Natural killer cell treated with Interleukin-12 subunit alpha and Interleukin-12 subunit beta and Interleukin-15 and Interleukin-18, amount 100 ng/mL, for 72 hours (primary cell): ENCODE measurements at regions not wholly inside any gene's neighbourhood (a gene's known extent, or its start where the extent isn't known, plus 50 kb on each side); places are given as distances from the start of the nearest gene placed in this dataset.
"Not testable (repeated sequence)": the region's sequence is repeated elsewhere in the genome, so short reads cannot be mapped to it uniquely, and the experiment has no call there.

Source experiments
- ATAC-seq, 2 donors: fragments of 150-1000 bp; cut with Tn5 transposase in 1 of 2; sonication (Bioruptor Pico), chemical (Tn5 transposase) in 1 of 2; 2 replicates each; pipeline ENCODE4 v1.10.0; 2021
- DNase-seq: peaks from one replicate; pipeline ENCODE4 v3.0.0; 2022; ENCODE audit warnings: low spot score
- H3K27ac Mint-ChIP-seq, 2 donors: 1 replicate in 1 of 2; 2 replicates in 1 of 2; pipeline ENCODE4 v1.8.0; 2022; ENCODE audit warnings: mixed read lengths in 2 of 2, mild to moderate bottlenecking in 1 of 2, moderate library complexity in 1 of 2
- H3K27me3 Mint-ChIP-seq, 2 donors: 1 replicate in 1 of 2; 2 replicates in 1 of 2; pipeline ENCODE4 v1.8.0; 2022; ENCODE audit warnings: mixed read lengths in 2 of 2
- H3K36me3 Mint-ChIP-seq: one replicate; pipeline ENCODE4 v1.8.0; 2022; ENCODE audit warnings: mixed read lengths
- H3K4me1 Mint-ChIP-seq, 2 donors: 1 replicate in 1 of 2; 2 replicates in 1 of 2; pipeline ENCODE4 v1.8.0; 2022; ENCODE audit warnings: low read depth in 2 of 2, mixed read lengths in 2 of 2, mild to moderate bottlenecking in 1 of 2
- H3K4me3 Mint-ChIP-seq: one replicate; pipeline ENCODE4 v1.8.0; 2022; ENCODE audit warnings: mixed read lengths
- H3K9me3 Mint-ChIP-seq: 2 replicates; pipeline ENCODE4 v1.8.0; 2022; ENCODE audit warnings: mixed read lengths

DNA sequence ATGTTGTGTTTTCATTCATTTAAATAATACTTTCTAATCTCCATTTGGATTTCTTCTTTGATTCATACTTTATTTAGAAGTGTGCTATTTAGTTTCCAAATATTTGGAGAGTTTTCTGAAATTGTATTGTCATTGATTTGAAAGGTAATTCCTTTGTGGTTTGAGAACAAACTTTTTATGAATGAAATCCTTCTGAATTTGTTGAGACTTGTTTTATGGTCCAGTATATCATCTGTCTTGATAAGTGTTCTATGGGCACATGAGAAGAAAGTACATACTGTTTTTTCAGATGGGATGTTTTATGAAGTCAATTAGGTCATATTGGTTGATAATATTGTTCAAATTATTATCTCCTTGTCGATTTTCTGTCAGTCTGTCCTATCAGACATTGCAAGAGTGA, 953.8 kb downstream of the NR2F1-AS1 start:
- DNase-seq (no peak), ATAC-seq (no peak)
- Mint-ChIP-seq H3K36me3 (peaks cover 7% of the 10 kb centered on the region), H3K27ac (no peak overlapping the region), H3K27me3 (no peaks in the 10 kb centered on the region), H3K4me3 (no peak overlapping the region), H3K4me1 (no peaks in the 10 kb centered on the region), H3K9me3 (peaks cover 16% of the 10 kb centered on the region)

DNA sequence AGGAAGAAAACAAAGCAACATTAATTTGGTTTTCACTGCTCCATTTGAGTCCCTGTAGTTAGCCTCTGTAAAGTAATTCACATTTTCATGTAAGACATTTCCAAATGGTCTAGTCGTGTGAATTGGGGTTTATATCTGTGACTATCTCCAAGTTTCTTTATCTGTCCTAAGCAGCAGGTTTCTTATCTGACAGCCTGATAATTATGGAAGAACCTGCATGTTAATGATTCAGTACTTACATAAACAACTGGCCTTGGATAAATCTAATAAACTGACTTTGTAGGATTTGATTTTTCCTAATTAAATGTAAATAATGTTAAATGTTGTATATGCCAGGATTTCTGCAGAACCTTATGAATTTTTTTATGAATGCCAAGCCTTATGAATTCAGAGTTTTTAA, 964.9 kb downstream of the NR2F1-AS1 start:
- no peak for ATAC-seq
- peaks cover 14% of the 10 kb centered on the region for H3K9me3 Mint-ChIP-seq
- peaks cover 4% of the 10 kb centered on the region for H3K36me3 Mint-ChIP-seq
- no peak overlapping the region for H3K27ac Mint-ChIP-seq
- no peaks in the 10 kb centered on the region for H3K4me1 Mint-ChIP-seq
- no peak for DNase-seq
- H3K27me3 Mint-ChIP-seq, result no peaks in the 10 kb centered on the region
- H3K4me3 Mint-ChIP-seq, result no peak overlapping the region

DNA sequence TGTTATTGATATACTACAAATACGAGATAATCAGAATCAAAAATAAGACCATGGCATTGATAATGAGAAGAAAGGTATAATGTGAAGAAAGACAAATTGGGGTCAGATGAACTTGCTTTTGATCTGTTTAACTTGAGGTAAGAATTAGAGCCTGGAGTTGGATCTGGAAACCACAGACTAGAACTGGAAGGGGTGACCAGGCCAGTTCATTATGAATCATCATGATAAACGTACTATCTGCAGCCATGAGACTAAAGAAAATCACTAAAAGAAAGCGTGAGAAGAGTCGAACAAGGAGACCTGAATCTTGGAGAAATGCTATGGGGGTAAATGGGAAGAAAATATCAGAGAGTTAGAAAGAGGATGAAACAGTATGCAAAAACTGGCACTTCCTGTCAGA, 967.5 kb downstream of the NR2F1-AS1 start:
- DNase-seq (no peak), ATAC-seq (no peak)
- no peaks in the 10 kb centered on the region for H3K27me3 Mint-ChIP-seq
- H3K9me3 Mint-ChIP-seq, result peaks cover 6% of the 10 kb centered on the region
- no peak overlapping the region for H3K4me3 Mint-ChIP-seq
- H3K27ac Mint-ChIP-seq, result no peak overlapping the region
- no peaks in the 10 kb centered on the region for H3K4me1 Mint-ChIP-seq
- no peaks in the 10 kb centered on the region for H3K36me3 Mint-ChIP-seq

DNA sequence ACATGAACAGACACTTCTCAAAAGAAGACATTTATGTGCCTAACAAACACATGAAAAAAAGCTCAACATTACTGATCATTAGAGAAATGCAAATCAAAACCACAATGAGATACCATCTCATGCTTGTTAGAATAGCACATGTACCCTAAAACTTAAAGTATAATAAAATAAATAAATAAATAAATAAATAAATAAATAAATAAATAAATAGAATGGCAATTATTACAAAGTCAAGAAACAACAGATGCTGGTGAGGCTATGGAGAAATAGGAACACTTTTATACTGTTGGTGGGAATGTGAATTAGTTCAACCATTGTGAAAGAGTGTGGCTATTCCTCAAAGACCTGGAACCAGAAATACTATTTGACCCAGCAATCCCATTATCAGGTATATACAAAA, 970.6 kb downstream of the NR2F1-AS1 start:
- not testable (repeated sequence) for H3K36me3 Mint-ChIP-seq, DNase-seq, H3K4me1 Mint-ChIP-seq, H3K9me3 Mint-ChIP-seq, H3K4me3 Mint-ChIP-seq, H3K27ac Mint-ChIP-seq, H3K27me3 Mint-ChIP-seq, ATAC-seq

DNA sequence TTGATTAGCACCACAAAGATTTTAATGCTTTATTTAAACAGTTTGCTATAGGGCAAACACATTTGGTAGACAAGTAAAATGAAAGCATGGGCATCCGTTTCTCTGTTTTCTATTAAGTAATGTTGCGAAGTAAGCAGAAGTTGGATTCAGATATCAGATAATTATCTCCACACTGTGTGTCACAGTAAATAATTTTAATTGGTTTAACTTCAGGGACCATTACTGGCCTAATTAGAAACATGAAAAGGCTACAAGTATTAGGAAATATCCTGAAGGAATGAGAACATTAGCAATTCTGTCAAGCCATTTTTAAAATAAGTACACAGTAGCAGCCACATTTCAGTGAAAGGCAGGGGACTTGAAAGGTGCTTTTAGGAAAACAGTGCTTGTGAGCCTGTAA, 975.4 kb downstream of the NR2F1-AS1 start:
- H3K27ac Mint-ChIP-seq, result no peak overlapping the region
- peaks cover 12% of the 10 kb centered on the region for H3K9me3 Mint-ChIP-seq
- ATAC-seq, result no peak
- no peaks in the 10 kb centered on the region for H3K36me3 Mint-ChIP-seq
- no peaks in the 10 kb centered on the region for H3K4me1 Mint-ChIP-seq
- H3K4me3 Mint-ChIP-seq, result no peak overlapping the region
- no peak for DNase-seq
- H3K27me3 Mint-ChIP-seq, result no peaks in the 10 kb centered on the region

DNA sequence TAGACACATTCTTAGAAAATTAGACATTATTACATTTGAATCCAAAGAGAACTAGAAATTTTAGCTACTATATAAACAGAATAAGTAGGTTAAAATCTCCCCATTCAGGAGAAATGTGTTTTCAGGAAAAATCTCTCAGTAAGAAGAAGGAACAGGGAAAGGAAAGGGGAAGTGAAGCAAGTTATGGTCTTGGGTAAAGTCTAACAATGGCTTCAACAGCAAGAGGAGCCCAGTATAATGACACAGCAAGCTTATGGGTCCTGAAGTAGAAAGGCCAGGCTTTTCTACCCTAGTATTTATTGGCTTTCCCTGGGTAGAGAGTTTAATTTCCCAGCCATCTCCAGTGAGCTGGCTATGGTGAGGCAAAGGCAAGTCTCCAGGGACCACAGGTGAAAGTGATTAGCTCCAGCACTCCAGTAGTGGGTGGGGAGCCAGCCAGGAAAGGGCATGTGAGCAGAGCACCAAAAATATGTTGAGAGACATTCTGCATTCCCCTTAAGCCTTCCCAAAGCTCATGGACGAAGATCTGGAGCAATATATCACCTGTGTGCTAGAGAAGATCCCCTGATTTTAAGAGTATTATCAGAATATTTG, 981.7 kb downstream of the NR2F1-AS1 start:
- no peaks in the 10 kb centered on the region for H3K36me3 Mint-ChIP-seq
- DNase-seq, result no peak
- H3K4me3 Mint-ChIP-seq, result no peak overlapping the region
- no peaks in the 10 kb centered on the region for H3K27me3 Mint-ChIP-seq
- no peak overlapping the region for H3K27ac Mint-ChIP-seq
- no peaks in the 10 kb centered on the region for H3K4me1 Mint-ChIP-seq
- peaks cover 15% of the 10 kb centered on the region for H3K9me3 Mint-ChIP-seq
- no peak for ATAC-seq

DNA sequence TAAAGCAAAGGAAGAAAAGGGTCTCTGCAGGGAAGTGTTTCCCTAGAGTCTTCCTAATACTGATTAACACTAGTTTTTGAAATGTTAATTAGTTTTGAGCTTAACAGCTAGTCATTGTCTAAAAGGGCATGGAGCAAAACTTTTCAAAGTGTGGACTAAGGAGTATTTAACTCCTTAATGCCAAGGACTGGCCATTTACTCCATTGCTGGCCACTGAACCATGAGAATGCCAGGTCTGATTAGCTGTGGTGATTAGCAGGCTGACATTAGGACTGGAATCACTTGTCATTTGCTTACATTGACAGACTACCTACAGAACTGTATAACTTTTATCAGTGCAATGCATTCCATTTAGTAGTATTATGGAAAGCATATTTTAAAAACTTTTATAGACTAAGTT, 987.0 kb downstream of the NR2F1-AS1 start:
- H3K4me1 Mint-ChIP-seq, result no peaks in the 10 kb centered on the region
- no peak overlapping the region for H3K4me3 Mint-ChIP-seq

DNA sequence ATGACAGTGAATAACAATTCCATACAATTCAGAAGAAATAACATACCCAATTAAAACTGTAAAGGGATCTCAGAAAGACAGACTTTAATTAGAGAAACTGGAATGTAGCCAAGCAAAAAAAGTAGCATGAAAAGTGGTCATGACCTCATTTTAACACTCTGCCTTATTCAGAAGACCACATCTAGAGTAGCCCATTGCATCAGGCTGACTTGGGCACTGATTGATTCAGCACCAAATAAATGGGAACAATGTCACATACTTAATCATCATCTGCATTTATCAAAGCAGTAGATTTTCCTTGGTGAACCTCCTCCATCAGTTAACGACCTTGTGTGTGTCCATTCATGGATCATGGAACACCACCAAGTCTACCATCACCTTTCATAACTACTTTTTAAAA, 992.1 kb downstream of the NR2F1-AS1 start:
- Mint-ChIP-seq H3K27me3 (no peaks in the 10 kb centered on the region), H3K9me3 (peaks cover 4% of the 10 kb centered on the region), H3K27ac (no peak overlapping the region)

More for the DNA sequence above, 987.0 kb downstream of the NR2F1-AS1 start:
- ATAC-seq (no peak), DNase-seq (no peak)
- Mint-ChIP-seq H3K9me3 (peaks cover 10% of the 10 kb centered on the region), H3K27me3 (no peaks in the 10 kb centered on the region), H3K36me3 (no peaks in the 10 kb centered on the region), H3K27ac (no peak overlapping the region)

DNA sequence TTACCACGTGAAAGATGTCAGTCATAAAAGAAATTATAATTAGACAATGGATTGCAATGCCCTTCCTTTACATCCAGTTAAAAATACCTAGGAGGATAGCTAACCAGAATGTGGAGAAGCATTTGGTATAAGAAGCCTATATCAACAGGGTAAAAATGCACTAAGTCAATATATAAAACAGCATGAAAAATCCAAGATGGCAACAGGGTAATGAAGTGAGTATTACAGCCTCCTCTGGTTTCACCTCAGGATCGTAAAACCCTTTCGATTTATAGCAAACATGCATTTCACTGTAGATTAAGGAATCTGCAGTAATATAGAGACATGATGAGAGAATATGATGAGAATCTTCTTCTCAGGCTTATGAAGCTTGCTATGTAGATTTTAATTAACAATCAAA, 999.3 kb downstream of the NR2F1-AS1 start:
- no peaks in the 10 kb centered on the region for H3K27me3 Mint-ChIP-seq
- ATAC-seq (no peak), DNase-seq (no peak)
- peaks cover 8% of the 10 kb centered on the region for H3K9me3 Mint-ChIP-seq
- H3K4me1 Mint-ChIP-seq, result no peaks in the 10 kb centered on the region
- no peaks in the 10 kb centered on the region for H3K36me3 Mint-ChIP-seq
- H3K27ac Mint-ChIP-seq, result no peak overlapping the region
- no peak overlapping the region for H3K4me3 Mint-ChIP-seq

More for the DNA sequence above, 992.1 kb downstream of the NR2F1-AS1 start:
- ATAC-seq, result no peak
- no peak for DNase-seq
- Mint-ChIP-seq H3K36me3 (no peaks in the 10 kb centered on the region), H3K4me1 (no peaks in the 10 kb centered on the region), H3K4me3 (no peak overlapping the region)

DNA sequence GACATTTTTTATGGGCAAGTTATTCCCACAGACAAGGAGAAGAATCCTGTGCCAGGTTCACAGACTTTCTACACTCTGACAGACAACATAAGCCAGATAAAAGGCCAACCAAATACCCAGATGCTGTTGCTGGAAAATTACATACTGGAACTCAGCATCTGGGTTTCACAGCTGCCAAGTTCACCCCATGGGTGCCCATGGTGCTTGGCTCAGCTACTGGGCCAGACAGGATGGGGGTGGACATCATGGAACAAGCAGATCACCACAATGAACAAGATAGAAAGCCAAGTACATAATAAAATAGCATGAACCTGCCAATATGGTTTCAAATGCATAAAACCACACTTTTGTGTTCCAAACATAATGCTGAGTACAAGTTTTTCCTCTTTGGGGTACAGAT, 999.8 kb downstream of the NR2F1-AS1 start:
- Mint-ChIP-seq H3K4me1 (no peaks in the 10 kb centered on the region), H3K9me3 (peaks cover 8% of the 10 kb centered on the region), H3K27me3 (no peaks in the 10 kb centered on the region), H3K4me3 (no peak overlapping the region), H3K27ac (no peak overlapping the region), H3K36me3 (no peaks in the 10 kb centered on the region)
- no peak for DNase-seq
- ATAC-seq, result no peak

DNA sequence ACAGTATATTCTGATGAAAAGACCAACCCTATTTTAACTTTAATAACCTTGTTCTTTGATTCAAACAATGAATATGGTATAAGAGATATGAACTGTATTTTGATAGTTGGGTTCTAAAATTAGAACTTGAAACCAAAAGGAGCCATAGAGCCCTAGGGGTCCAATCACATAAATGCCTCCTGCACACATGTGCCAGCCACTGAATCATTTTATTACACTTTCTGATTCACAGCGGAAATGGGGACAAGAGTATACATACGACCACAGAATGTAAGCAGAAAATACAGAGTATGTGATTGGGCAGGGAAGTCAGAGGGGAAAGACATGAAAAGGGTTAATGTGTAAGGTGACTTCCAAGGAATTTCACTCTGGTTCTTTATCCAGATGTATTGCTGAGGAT, 1000.2 kb downstream of the NR2F1-AS1 start:
- H3K4me3 Mint-ChIP-seq, result no peak overlapping the region

DNA sequence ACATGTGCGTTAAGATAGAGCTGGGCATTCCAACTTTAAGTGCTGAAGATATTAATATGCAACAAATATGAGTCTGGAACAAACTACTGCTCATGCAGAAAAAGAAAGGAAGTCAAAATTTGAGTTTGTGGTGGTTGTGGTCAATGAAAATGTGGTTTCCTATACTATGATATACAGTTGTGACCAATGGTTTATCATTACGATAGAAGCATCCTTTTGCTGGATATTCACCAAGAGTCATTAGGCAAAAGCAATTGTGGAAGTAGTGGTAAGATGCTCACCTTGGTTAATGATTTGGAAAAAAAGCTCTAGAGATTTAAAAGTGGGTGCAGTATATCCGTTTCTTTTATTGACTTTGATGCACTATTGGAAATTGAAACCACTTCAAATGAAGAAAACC, 1007.0 kb downstream of the NR2F1-AS1 start:
- Mint-ChIP-seq H3K4me1 (no peaks in the 10 kb centered on the region), H3K27ac (no peak overlapping the region), H3K36me3 (no peaks in the 10 kb centered on the region), H3K9me3 (peaks cover 5% of the 10 kb centered on the region), H3K4me3 (no peak overlapping the region), H3K27me3 (no peaks in the 10 kb centered on the region)
- DNase-seq, result no peak
- ATAC-seq, result no peak

More for the DNA sequence above, 1000.2 kb downstream of the NR2F1-AS1 start:
- no peaks in the 10 kb centered on the region for H3K36me3 Mint-ChIP-seq
- no peaks in the 10 kb centered on the region for H3K27me3 Mint-ChIP-seq
- H3K9me3 Mint-ChIP-seq, result peaks cover 8% of the 10 kb centered on the region
- no peaks in the 10 kb centered on the region for H3K4me1 Mint-ChIP-seq
- ATAC-seq (no peak), DNase-seq (no peak)
- no peak overlapping the region for H3K27ac Mint-ChIP-seq

DNA sequence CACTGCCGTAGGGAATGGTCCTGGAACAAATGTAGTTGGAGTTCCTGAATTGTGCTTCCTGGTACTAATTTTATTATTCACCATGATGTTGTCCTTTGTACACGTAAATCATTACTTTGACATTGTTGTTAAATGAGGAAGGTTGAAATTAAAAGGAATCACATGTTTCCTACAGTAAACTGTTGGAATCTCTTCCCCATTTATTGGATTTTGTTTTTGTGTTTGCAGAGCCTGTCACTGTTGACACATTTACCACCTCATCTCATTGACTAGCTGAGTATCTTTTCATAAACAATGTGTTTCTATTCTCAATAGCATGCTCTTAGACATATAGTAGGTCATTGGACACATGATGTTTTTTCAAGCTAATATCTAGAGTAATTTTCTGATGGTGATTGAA, 1012.5 kb downstream of the NR2F1-AS1 start:
- no peaks in the 10 kb centered on the region for H3K27me3 Mint-ChIP-seq
- H3K36me3 Mint-ChIP-seq, result no peaks in the 10 kb centered on the region

DNA sequence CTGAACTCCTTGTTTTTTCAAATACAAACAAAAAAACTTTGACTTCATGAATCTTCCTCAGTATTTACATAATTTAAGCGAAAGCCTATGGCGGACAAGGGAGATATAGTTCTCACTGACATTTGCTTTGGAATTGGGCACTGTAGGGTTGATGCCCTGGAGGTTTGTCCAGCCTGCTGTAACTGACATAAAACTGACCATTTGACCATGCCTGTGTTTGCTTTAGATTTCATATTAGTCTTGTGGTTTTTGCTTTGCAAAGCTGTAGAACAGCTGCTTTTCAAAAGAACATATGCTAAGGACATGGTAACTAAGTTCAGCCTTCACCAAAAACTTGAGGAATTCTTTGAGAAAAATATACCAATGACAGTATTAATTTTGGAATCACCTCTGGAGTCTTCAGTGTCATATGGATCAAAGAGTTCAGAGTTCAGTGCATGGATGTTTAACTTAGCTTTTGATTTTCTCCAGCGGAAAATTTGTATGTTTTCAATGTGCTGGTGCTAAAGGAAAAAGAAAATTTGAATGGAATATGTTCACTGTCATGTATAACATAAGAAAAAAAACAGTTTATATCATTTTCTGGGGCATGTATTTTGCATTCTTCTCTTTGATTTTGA, 1013.1 kb downstream of the NR2F1-AS1 start:
- Mint-ChIP-seq H3K27me3 (no peaks in the 10 kb centered on the region), H3K9me3 (no peaks in the 10 kb centered on the region), H3K36me3 (no peaks in the 10 kb centered on the region), H3K4me3 (no peak overlapping the region), H3K4me1 (no peaks in the 10 kb centered on the region), H3K27ac (no peak overlapping the region)
- DNase-seq, result no peak
- ATAC-seq, result no peak

More for the DNA sequence above, 1012.5 kb downstream of the NR2F1-AS1 start:
- ATAC-seq (no peak), DNase-seq (no peak)
- Mint-ChIP-seq H3K9me3 (no peaks in the 10 kb centered on the region), H3K4me3 (no peak overlapping the region), H3K27ac (no peak overlapping the region), H3K4me1 (no peaks in the 10 kb centered on the region)
